Astrocyte (in vitro differentiated cells and primary cell): ENCODE measurements at regions not wholly inside any gene's neighbourhood (a gene's known extent, or its start where the extent isn't known, plus 50 kb on each side); places are given as distances from the start of the nearest gene placed in this dataset.

Experiments
- CTCF ChIP-seq: IDR thresholded peaks from 2 replicates; pipeline ENCODE4 v1.5.1; 2011; ENCODE audit warnings: low read depth, mild to moderate bottlenecking, inconsistent platforms, low read length, moderate library complexity; ENCODE audit not compliant: insufficient read depth
- EZH2 ChIP-seq: IDR thresholded peaks from 2 replicates; pipeline ENCODE4 v1.6.1; 2012; ENCODE audit warnings: mild to moderate bottlenecking, low read length, inconsistent platforms; ENCODE audit not compliant: insufficient read depth

- TF ChIP-seq CTCF: no peak
- TF ChIP-seq EZH2: no peak
Measured at GRCh38 chr2:52861596-52861995, 906.0 kb upstream of the CHAC2 start.
